Skeletal muscle cell (primary cell): ENCODE measurements at regions not wholly inside any gene's neighbourhood (a gene's known extent, or its start where the extent isn't known, plus 50 kb on each side); places are given as distances from the start of the nearest gene placed in this dataset.
"Not testable (repeated sequence)": the region's sequence is repeated elsewhere in the genome, so short reads cannot be mapped to it uniquely, and the experiment has no call there.

Experiments used
- DNase-seq: peaks from one replicate; pipeline ENCODE4 v3.0.0-alpha.2; 2010; ENCODE audit warnings: low read depth
- H3K4me3 ChIP-seq: 2 replicates; pipeline ENCODE4 v1.5.1; 2011; ENCODE audit warnings: low read depth, mild to moderate bottlenecking, control low read depth, low read length, moderate library complexity

DNA sequence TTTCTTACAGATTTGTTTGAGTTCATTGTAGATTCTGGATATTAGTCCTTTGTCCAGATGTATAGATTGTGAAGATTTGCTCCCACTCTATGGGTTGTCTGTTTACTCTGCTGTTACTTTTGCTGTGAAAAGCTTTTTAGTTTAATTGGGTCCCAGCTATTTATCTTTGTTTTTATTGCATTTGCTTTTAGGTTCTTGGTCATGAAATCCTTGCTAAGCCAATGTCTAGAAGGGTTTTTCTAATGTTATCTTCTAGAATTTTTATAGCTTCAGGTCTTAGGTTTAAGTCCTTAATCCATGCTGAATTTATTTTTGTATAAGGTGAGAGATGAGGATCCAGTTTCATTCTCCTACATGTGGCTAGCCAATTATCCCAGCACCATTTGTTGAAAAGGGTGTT, 81.2 kb upstream of the NDST4 start:
- DNase-seq, H3K4me3 ChIP-seq: not testable (repeated sequence)

DNA sequence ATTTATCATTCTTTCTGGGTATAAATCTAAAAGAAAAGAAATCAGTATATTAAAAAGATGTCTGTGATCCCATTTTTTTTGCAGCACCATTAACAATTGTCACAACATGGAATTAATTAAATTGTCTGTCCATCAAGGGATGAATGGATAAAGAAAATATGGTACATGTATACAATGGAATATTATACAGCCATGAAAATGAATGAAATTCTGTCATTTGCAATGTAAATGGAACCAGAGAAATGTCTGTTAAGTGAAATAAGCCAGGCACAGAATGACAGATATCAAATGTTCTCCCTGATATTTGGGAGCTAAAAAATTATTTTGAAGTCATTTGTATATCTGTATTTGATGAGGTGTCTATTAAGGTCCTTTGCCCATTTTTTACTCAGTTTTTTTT, 77.1 kb upstream of the NDST4 start:
- no peak for DNase-seq
- no peak overlapping the region for H3K4me3 ChIP-seq

DNA sequence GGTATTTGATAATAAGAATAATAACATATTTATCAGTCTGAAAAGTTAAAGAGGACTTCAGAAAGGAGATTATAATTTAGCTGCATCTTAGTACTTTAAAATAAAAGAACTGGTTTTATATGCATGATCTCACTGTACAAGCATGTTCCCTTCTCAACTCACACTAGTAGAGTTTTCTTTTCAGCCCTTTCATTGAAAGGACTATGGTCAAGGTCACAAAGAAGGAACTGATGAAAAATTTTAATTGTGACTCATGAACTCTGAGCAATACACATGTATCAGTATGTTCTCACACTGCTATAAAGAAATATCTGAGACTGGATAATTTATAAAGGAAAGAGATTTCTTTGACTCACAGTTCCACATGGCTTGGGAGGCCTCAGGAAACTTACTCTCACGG, 73.7 kb upstream of the NDST4 start:
- peak; percentile 26 for DNase-seq
- no peak overlapping the region for H3K4me3 ChIP-seq

DNA sequence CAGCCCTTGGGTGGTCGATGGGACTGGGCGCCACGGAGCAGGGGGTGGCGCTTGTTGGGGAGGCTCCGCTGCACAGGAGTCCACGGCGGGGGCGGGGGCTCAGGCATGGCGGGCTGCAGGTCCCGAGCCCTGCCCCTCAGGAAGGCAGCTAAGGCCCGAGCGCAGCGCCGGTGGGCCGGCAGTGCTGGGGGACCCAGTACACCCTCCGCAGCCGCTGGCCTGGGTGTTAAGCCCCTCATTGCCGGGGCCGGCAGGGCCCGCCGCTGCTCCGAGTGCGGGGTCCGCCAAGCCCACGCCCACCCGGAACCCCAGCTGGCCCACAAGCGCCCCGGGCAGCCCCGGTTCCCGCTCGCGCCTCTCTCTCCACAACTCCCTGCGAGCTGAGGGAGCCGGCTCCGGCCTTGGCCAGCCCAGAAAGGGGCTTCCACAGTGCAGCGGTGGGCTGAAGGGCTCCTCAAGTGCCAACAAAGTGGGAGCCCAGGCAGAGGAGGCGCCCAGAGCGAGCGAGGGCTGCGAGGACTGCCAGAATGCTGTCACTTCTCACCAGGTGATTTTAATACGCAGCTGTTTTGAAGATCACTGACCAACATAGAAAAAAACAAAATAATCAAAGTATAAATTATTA, 66.1 kb upstream of the NDST4 start:
- DNase-seq, H3K4me3 ChIP-seq: not testable (repeated sequence)

DNA sequence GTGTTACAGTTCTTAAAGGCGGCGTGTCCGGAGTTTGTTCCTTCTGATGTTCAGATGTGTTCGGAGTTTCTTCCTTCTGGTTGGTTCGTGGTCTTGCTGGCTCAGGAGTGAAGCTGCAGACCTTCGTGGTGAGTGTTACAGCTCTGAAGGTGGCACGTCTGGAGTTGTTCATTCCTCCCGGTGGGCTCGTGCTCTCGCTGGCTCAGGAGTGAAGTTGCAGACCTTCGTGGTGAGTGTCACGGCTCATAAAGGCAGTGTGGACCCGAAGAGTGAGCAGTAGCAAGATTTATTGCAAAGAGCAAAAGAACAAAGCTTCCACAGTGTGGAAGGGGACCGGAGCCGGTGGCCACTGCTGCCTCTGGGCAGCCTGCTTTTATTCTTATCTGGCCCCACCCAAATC, 65.3 kb upstream of the NDST4 start:
- not testable (repeated sequence) for DNase-seq, H3K4me3 ChIP-seq

DNA sequence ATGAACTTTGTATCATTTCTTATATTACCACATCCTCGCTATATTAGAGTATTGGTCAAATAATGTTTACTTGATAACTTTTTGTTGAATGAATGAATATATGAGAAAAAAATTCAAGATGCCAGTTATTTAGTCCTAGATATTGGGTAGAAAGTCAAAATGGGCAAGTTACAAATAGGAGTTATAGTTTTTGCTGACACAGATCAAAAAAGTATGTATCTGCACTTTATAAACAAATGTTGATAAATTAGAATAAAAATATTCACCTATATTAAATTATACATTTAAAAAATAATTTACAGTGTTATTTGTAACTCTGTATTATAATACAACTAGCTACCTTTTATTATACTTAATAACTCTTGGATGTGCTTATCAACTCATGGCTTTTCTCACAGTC, 57.8 kb upstream of the NDST4 start:
- no peak for DNase-seq
- H3K4me3 ChIP-seq: no peak overlapping the region

DNA sequence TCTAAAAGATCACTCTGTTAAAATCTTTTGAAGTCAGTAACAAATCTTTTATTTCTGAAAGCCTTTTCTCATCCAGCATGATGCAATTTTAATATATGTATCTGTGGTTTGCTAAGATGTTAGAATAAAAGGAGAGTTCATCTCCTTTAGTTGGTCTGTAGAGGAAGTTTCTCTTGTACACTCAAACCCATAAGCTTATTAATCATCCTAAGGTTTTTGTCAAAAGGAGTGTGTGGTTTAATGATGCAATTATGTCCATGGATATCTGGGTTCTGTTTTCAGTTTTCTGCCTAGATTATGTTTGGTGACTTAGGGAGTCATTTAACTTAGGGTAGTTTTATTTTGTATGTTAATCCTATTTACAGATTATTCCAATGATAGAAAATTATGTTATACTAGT, 52.1 kb upstream of the NDST4 start:
- no peak for DNase-seq
- H3K4me3 ChIP-seq: no peak overlapping the region
